ENCODE measurements at regions not wholly inside any gene's neighbourhood (a gene's known extent, or its start where the extent isn't known, plus 50 kb on each side); places are given as distances from the start of the nearest gene placed in this dataset.

GRCh38 chr11:70713086-70713835 lies 314.9 kb downstream of the CTTN start:
- in situ Hi-C loops (cut with MboI) = no loop called here
- no peaks in the 10 kb centered on the region; the same call in 1 of the 2 replicates for H4K20me1 ChIP-seq (replicated peaks; ENCODE audit: control insufficient read depth, insufficient read depth, low read length)
- DNase-seq (ENCODE audit: extremely low read depth in 1 of 4, low spot score in 3 of 4) (no peak), FAIRE-seq (no peak), ATAC-seq (no peak)
- H3K4me1 ChIP-seq (replicated peaks in 1 of 2; ENCODE audit: control insufficient read depth in 2 of 2, insufficient read depth in 2 of 2, low read length in 2 of 2) = peaks cover 0 to 4% of the 10 kb centered on the region in 2 experiments; a peak in 2 of 5 replicates
- H3K9me1 ChIP-seq (ENCODE audit: control insufficient read depth, insufficient read depth, low read length) = no peaks in the 10 kb centered on the region
- H3K27me3 ChIP-seq (ENCODE audit: control insufficient read depth in 2 of 2, insufficient read depth in 2 of 2, low read length in 2 of 2) = peaks cover 29 to 85% of the 10 kb centered on the region in 2 experiments; a peak in 4 of 5 replicates
- no peaks in the 10 kb centered on the region for H3K9me3 ChIP-seq (replicated peaks; ENCODE audit: control insufficient read depth, insufficient read depth, low read depth, low read length)
- 2% methylated on average over 23 of the region's 24 CpGs for WGBS (ENCODE audit: insufficient coverage, low coverage, missing lambda C conversion rate)
- no peak overlapping the region for H3K4me3 ChIP-seq
- TF ChIP-seq U2AF1 (optimal IDR thresholded peaks at IDR 0.05; ENCODE audit: low read depth, low read length) = no peak
- TF ChIP-seq MYC (IDR thresholded peaks at IDR 0.05; ENCODE audit: low read depth, low read length) = no peak
- TF ChIP-seq MYC (CRISPR knock-in tag; IDR thresholded peaks at IDR 0.05; ENCODE audit: borderline replicate concordance, low read depth) = no peak
- TF ChIP-seq RBM14 (IDR thresholded peaks at IDR 0.05; ENCODE audit: borderline replicate concordance, insufficient read depth, low read depth, low read length) = no peak
- no peak for TF ChIP-seq RHOXF2B (CRISPR knock-in tag; conservative IDR thresholded peaks at IDR 0.05)
- TF ChIP-seq JUND (IDR thresholded peaks at IDR 0.05; ENCODE audit: borderline replicate concordance, low read depth, low read length) = no peak
- TF ChIP-seq JUND (tag; IDR thresholded peaks at IDR 0.05; ENCODE audit: borderline replicate concordance, low read depth, low read length) = no peak
- TF ChIP-seq ZNF282 (CRISPR knock-in tag; IDR thresholded peaks at IDR 0.05) = no peak
- TF ChIP-seq TAF9B (IDR thresholded peaks at IDR 0.05; ENCODE audit: partially characterized antibody) = no peak
- TF ChIP-seq SAFB (IDR thresholded peaks at IDR 0.05; ENCODE audit: borderline replicate concordance, low read depth, low read length) = no peak
- TF ChIP-seq NCOA2 (IDR thresholded peaks at IDR 0.05; ENCODE audit: partially characterized antibody in 2 of 2) = no peak
- TF ChIP-seq HLTF (IDR thresholded peaks at IDR 0.05) = no peak
- TF ChIP-seq BCLAF1 (IDR thresholded peaks at IDR 0.05; ENCODE audit: borderline replicate concordance in 1 of 2, control insufficient read depth in 1 of 2, low read depth in 2 of 2, low read length in 1 of 2) = no peak
- no peak for TF ChIP-seq ZFP30 (CRISPR knock-in tag; IDR thresholded peaks at IDR 0.05; ENCODE audit: borderline replicate concordance)
- no peaks in the 10 kb centered on the region for H3K79me2 ChIP-seq (ENCODE audit: control insufficient read depth, insufficient read depth, low read length)
- no TSS peak for BruUV-seq (replicated peaks)
- no peak overlapping the region for H3K9ac ChIP-seq (ENCODE audit: insufficient read depth in 1 of 2, low read depth in 2 of 2, low read length in 2 of 2)
- no peak overlapping the region for H2AFZ ChIP-seq (ENCODE audit: low read depth, low read length)
- intact Hi-C loops (cut with micrococcal nuclease) = no loop called here
- no peaks in the 10 kb centered on the region for H3K36me3 ChIP-seq (ENCODE audit: control insufficient read depth, insufficient read depth, low read length)
- POLR2A ChIA-PET = interaction anchor here (0.6 kb wide), 1 partner anchor 84 kb away, joined by 3 read pairs; no protein-coding TSS in a partner anchor
- CTCF ChIA-PET (ENCODE audit: low intra/inter-chr PET ratio) = no interaction called here
- H3K4me2 ChIP-seq (ENCODE audit: insufficient read depth, low read length) = no peak overlapping the region
- H3K27ac ChIP-seq (ENCODE audit: extremely low read depth, low read depth, low read length) = no peak overlapping the region

Measured in K562 (cell line).